ENCODE measurements at regions not wholly inside any gene's neighbourhood (a gene's known extent, or its start where the extent isn't known, plus 50 kb on each side); places are given as distances from the start of the nearest gene placed in this dataset.

DNA sequence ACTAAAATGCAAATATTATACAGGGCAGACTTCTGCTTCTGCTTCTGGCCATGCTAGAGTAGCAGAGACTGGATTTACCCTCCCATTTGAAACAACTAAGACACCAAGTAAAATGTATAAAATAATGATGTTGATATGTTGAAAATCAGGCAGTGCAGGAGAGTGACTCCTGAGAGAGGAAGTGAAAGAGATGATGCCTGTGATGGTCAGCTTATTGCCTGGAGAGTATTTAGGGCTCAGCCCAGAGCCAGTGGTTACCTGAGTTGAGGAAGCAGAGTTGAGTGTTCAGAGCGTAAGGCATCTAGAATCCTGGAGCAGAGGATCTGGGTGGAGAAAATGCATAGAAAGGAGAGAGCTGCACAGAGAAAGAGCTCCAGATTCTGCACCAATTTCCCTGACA lies 131.8 kb upstream of the C14orf180 start:
- no peaks in the 10 kb centered on the region for H3K4me1 ChIP-seq (ENCODE audit: control insufficient read depth, insufficient read depth, low read length)
- H3K9ac ChIP-seq (ENCODE audit: low read length in 2 of 2) = no peak overlapping the region
- H3K36me3 ChIP-seq (ENCODE audit: control insufficient read depth in 2 of 2, insufficient read depth in 2 of 2, low read length in 2 of 2) = no peaks in the 10 kb centered on the region
- peaks cover 8 to 13% of the 10 kb centered on the region in 2 donors for H3K27me3 ChIP-seq (ENCODE audit: control insufficient read depth in 1 of 2, insufficient read depth in 2 of 2, low read length in 2 of 2)
- no peak overlapping the region for H3K4me3 ChIP-seq (ENCODE audit: low read length in 2 of 2)
- H3K27ac ChIP-seq (ENCODE audit: low read length) = no peak overlapping the region
- peaks cover 7% of the 10 kb centered on the region in 2 donors for H3K9me3 ChIP-seq (ENCODE audit: control insufficient read depth in 2 of 2, low read length in 2 of 2)

DNA sequence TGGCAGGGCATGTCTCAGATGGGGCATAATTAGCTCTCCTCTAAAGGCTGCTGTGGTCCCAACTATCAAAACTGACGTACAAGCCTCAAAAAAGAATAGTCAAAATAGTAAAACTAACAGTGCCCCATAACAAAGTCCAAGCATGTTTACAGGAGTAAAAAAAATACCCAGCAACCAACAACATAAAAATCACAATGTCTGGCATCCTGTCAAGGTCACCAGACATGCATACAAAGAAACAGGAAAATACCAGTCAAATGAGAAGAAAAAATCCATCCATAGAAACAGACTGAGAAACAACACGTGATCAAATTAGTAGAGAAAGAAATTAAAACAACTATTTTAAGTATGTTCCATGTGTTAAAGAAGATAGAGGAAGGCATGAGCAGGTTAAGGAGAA lies 131.2 kb upstream of the C14orf180 start:
- Histone ChIP-seq H3K4me1 (ENCODE audit: control insufficient read depth, insufficient read depth, low read length) (no peaks in the 10 kb centered on the region), H3K4me3 (ENCODE audit: low read length in 2 of 2) (no peak overlapping the region), H3K27ac (ENCODE audit: low read length) (no peak overlapping the region), H3K9ac (ENCODE audit: low read length in 2 of 2) (no peak overlapping the region), H3K36me3 (ENCODE audit: control insufficient read depth in 2 of 2, insufficient read depth in 2 of 2, low read length in 2 of 2) (no peaks in the 10 kb centered on the region), H3K9me3 (ENCODE audit: control insufficient read depth in 2 of 2, low read length in 2 of 2) (peaks cover 7% of the 10 kb centered on the region in 2 donors), H3K27me3 (ENCODE audit: control insufficient read depth in 1 of 2, insufficient read depth in 2 of 2, low read length in 2 of 2) (peaks cover 8 to 13% of the 10 kb centered on the region in 2 donors)

DNA sequence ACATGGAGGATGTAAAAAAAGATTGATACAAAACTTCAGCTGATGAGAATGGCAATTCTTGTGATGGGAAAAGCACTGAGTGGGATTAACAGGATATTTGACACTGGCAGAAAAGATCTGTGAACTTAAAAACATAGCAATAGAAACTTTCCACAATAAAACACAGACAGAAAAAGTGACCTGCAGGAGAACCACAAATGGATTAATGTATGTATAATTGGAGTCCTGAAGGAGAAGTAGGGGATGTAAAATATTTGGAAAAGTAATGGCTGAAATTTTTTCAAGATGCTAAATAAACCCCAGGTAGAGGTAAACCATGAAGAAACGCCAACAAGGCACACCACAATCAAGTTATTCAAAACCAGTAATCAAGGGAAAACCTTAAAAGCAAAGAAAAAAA lies 130.8 kb upstream of the C14orf180 start:
- Histone ChIP-seq H3K4me3 (ENCODE audit: low read length in 2 of 2) (no peak overlapping the region), H3K27ac (ENCODE audit: low read length) (no peak overlapping the region), H3K36me3 (ENCODE audit: control insufficient read depth in 2 of 2, insufficient read depth in 2 of 2, low read length in 2 of 2) (no peaks in the 10 kb centered on the region), H3K27me3 (ENCODE audit: control insufficient read depth in 1 of 2, insufficient read depth in 2 of 2, low read length in 2 of 2) (peaks cover 8 to 13% of the 10 kb centered on the region in 2 donors), H3K9ac (ENCODE audit: low read length in 2 of 2) (no peak overlapping the region), H3K9me3 (ENCODE audit: control insufficient read depth in 2 of 2, low read length in 2 of 2) (peaks cover 7% of the 10 kb centered on the region in 2 donors), H3K4me1 (ENCODE audit: control insufficient read depth, insufficient read depth, low read length) (no peaks in the 10 kb centered on the region)

DNA sequence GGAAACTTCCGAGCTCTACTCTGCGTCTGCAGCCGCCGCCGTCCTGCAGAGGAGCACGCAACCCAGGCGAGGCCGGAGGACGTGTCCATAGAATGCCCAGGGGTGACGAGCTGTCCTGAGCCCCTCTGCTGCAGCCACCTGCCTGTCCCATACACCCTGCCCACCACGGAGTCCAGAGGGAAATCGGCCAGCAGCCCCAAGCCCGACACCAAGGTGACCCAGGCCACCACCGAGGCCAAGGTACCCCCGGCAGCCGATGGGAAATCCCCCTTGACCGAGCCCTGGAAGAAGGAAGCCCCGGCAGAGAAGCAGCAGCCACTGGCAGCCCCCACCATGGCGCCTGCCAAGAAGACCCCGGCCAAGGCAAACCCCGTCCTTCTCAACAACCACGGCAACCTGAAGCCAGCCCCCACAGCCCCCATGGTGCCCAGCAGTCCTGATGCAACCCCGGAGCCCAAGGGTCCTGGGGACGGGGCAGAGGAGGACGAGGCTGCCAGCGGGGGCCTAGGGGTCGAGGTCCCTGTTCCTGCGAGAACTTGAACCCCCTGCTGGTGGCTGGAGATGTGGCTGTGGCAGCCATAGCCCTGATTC lies 128.7 kb upstream of the C14orf180 start:
- no peaks in the 10 kb centered on the region for H3K36me3 ChIP-seq (ENCODE audit: control insufficient read depth in 2 of 2, insufficient read depth in 2 of 2, low read length in 2 of 2)
- no peak overlapping the region for H3K9ac ChIP-seq (ENCODE audit: low read length in 2 of 2)
- peaks cover 8 to 13% of the 10 kb centered on the region in 2 donors for H3K27me3 ChIP-seq (ENCODE audit: control insufficient read depth in 1 of 2, insufficient read depth in 2 of 2, low read length in 2 of 2)
- peaks cover 7% of the 10 kb centered on the region in 2 donors for H3K9me3 ChIP-seq (ENCODE audit: control insufficient read depth in 2 of 2, low read length in 2 of 2)
- H3K27ac ChIP-seq (ENCODE audit: low read length) = no peak overlapping the region
- no peak overlapping the region for H3K4me3 ChIP-seq (ENCODE audit: low read length in 2 of 2)
- no peaks in the 10 kb centered on the region for H3K4me1 ChIP-seq (ENCODE audit: control insufficient read depth, insufficient read depth, low read length)

DNA sequence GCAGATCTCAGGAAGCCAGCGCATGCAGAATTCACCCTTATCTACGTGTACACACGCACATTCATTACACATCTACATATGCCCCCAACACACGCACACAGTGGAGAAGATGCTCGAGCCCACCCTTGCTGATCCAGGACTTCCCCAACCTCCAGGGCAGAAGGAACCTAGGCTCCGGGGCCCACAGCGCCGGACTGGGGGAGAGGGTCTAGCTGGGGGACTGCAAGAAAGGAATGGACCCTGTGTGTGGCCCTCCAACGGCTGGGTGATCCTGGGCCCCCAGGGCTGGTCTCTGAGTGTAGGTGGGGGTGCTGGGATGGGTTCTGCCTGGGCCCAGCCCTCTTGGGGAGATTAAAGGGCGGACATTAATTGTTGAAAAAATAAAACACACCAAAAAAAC lies 128.1 kb upstream of the C14orf180 start:
- H3K27me3 ChIP-seq (ENCODE audit: control insufficient read depth in 1 of 2, insufficient read depth in 2 of 2, low read length in 2 of 2) = peaks cover 8% of the 10 kb centered on the region in 2 donors
- H3K4me1 ChIP-seq (ENCODE audit: control insufficient read depth, insufficient read depth, low read length) = no peaks in the 10 kb centered on the region
- no peak overlapping the region for H3K9ac ChIP-seq (ENCODE audit: low read length in 2 of 2)
- H3K4me3 ChIP-seq (ENCODE audit: low read length in 2 of 2) = no peak overlapping the region
- H3K9me3 ChIP-seq (ENCODE audit: control insufficient read depth in 2 of 2, low read length in 2 of 2) = peaks cover 7% of the 10 kb centered on the region in 2 donors
- no peaks in the 10 kb centered on the region for H3K36me3 ChIP-seq (ENCODE audit: control insufficient read depth in 2 of 2, insufficient read depth in 2 of 2, low read length in 2 of 2)
- H3K27ac ChIP-seq (ENCODE audit: low read length) = no peak overlapping the region

DNA sequence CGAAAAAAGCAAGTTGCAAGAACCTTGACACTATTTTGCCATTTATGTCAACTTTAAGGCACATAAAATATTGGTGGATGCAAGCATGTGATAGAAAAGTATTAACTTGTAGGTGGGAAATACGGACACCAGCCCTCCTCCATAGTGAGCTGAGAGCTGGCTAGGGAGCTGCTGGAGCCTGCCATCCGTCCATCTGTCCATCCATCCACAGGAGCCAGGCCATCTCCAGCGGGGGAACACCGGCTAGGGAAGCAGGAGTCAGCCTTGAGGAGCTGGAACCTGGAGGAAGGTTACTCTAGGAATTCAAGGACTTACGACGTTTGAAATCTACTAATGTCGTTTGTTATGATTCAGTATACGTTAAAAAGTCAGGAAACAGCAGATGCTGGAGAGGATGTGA lies 120.7 kb upstream of the C14orf180 start:
- Histone ChIP-seq H3K27me3 (ENCODE audit: control insufficient read depth in 1 of 2, insufficient read depth in 2 of 2, low read length in 2 of 2) (peaks cover 25% of the 10 kb centered on the region in 2 donors), H3K9me3 (ENCODE audit: control insufficient read depth in 2 of 2, low read length in 2 of 2) (no peaks in the 10 kb centered on the region), H3K36me3 (ENCODE audit: control insufficient read depth in 2 of 2, insufficient read depth in 2 of 2, low read length in 2 of 2) (no peaks in the 10 kb centered on the region), H3K4me1 (ENCODE audit: control insufficient read depth, insufficient read depth, low read length) (peaks cover 10% of the 10 kb centered on the region), H3K27ac (ENCODE audit: low read length) (no peak overlapping the region), H3K9ac (ENCODE audit: low read length in 2 of 2) (no peak overlapping the region), H3K4me3 (ENCODE audit: low read length in 2 of 2) (no peak overlapping the region)

DNA sequence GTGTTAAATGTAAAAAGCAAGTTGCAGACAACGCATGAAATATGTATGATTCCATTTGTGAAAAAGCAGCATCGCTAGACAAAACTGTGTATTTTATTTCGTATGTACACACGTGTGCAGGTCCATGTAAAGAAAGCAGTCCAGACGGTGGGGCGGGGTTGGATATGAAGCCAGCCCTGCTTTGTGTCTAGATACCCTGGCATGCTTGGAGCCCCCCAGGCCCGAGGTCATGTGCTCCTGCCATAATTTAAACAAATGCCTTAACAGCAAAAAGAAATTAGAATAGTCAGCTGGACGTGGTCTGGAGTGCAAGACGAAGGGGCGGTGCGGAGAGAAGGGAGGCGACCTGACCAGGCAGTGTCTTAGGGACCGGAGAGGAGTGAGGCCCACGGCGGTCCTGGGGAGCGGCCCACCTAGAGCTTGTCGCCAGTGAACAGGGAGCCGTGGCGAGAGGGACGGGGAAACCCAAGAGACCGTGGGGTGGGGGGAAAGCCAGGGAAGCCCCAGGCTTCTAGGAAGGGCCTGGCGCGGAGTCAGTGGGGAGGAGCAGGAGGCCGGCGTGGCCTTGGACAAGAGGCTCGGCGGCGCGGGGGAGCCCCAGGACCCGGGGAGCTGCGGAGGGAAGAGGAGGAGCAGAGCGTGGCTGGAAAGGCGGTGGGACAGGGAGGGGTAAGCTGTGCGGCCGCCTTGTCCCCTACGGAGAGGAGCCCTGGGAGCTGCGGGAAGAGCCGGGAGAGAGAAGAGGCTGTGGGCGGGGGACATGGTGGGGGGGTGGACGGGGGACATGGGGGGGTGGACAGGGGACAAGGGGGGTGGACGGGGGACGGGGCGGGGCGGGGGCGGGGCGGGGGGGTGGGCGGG lies 118.5 kb upstream of the C14orf180 start:
- Histone ChIP-seq H3K9me3 (ENCODE audit: control insufficient read depth in 2 of 2, low read length in 2 of 2) (no peaks in the 10 kb centered on the region), H3K27ac (ENCODE audit: low read length) (no peak overlapping the region), H3K9ac (ENCODE audit: low read length in 2 of 2) (no peak overlapping the region), H3K36me3 (ENCODE audit: control insufficient read depth in 2 of 2, insufficient read depth in 2 of 2, low read length in 2 of 2) (no peaks in the 10 kb centered on the region), H3K4me3 (ENCODE audit: low read length in 2 of 2) (peak overlapping the region in 1 of 2 donors; percentile 22), H3K27me3 (ENCODE audit: control insufficient read depth in 1 of 2, insufficient read depth in 2 of 2, low read length in 2 of 2) (peaks cover 25 to 37% of the 10 kb centered on the region in 2 donors), H3K4me1 (ENCODE audit: control insufficient read depth, insufficient read depth, low read length) (peaks cover 10% of the 10 kb centered on the region)

DNA sequence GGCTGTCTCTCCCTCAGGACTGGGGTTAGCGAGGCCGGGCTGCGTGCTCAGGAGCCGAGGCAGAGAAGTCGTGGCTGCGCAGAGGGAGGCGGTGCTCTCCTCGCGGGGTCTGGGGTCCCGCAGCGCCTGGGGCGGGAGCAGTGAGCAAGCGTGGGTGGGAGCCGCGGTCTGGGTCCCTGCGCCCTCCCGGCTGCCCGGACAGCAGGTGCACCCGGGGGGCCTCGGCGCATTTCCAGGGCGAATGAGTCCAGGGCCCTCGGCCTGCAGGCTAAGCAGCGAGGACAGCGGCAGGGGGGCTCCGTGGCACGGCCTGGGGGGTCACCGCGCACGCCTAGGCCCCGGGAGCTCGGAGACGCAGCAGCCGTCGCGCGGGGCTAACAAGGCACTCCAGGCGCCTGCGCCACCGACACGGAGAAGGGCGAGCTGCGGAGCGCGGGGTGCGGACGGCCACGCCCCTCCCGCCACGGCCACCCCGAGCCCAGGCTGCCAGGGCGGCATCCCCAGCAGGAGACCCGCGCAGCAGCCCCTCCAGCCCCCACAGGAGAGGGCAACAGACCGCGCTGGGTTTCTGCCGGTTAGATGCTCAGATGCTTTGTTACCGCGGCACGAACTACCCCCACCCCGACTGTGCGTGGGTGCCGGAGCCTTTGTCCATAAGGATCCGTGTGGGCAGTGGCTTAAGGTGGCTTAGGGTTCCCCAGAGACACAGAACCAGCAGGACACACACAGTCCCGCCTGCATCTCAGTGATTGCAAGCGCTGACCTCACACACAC lies 117.7 kb upstream of the C14orf180 start:
- Histone ChIP-seq H3K4me3 (ENCODE audit: low read length in 2 of 2) (peak overlapping the region; percentile 12 to 40), H3K27ac (ENCODE audit: low read length) (no peak overlapping the region), H3K4me1 (ENCODE audit: control insufficient read depth, insufficient read depth, low read length) (peaks cover 10% of the 10 kb centered on the region), H3K9ac (ENCODE audit: low read length in 2 of 2) (no peak overlapping the region), H3K9me3 (ENCODE audit: control insufficient read depth in 2 of 2, low read length in 2 of 2) (no peaks in the 10 kb centered on the region), H3K36me3 (ENCODE audit: control insufficient read depth in 2 of 2, insufficient read depth in 2 of 2, low read length in 2 of 2) (no peaks in the 10 kb centered on the region), H3K27me3 (ENCODE audit: control insufficient read depth in 1 of 2, insufficient read depth in 2 of 2, low read length in 2 of 2) (peaks cover 25 to 37% of the 10 kb centered on the region in 2 donors)

DNA sequence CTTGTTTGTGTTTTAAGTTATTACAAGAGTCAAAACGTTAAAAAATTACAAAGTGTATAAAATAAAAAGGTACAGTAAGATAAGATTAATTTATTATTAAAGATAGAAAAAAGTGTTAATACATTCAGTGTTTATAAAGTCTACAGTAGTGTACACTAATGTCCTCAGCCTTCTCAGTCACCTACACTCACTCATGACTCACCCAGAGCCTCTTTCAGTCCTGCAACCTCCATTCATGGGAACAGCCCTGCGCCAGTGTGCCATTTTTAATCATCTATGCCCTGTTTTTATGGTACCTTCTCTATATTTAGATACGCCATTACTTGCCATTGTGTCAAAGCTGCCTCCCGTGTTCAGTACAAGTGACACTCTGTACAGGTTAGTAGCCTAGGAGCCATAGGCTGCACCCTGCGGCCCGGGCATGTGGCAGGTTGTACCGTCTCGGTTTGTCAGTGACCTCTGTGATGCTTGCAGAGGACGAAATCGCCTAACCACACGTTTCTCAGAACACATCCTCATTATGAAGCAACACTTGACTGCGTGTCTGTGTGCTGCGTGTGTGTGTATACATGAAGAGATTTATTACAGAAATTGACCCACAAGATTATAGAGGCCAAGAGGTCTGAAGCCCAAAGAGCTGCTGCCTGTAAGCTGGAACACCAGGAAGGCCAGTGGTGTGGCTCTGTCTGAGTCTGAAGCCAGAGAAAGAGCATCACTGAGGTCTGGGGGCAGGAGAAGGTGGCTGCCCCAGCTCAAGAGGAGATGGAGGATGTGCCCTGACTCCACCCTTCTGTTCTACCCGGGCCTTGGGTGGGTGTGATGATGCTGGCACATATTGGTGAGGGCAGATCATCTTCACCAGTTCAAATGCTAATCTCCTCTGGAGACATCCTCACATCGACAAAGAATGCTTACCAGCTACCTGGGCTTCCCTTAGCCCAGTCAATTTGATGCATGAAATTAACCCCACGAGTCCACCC lies 116.6 kb upstream of the C14orf180 start:
- H3K27me3 ChIP-seq (ENCODE audit: control insufficient read depth in 1 of 2, insufficient read depth in 2 of 2, low read length in 2 of 2) = peaks cover 25 to 37% of the 10 kb centered on the region in 2 donors
- H3K27ac ChIP-seq (ENCODE audit: low read length) = no peak overlapping the region

DNA sequence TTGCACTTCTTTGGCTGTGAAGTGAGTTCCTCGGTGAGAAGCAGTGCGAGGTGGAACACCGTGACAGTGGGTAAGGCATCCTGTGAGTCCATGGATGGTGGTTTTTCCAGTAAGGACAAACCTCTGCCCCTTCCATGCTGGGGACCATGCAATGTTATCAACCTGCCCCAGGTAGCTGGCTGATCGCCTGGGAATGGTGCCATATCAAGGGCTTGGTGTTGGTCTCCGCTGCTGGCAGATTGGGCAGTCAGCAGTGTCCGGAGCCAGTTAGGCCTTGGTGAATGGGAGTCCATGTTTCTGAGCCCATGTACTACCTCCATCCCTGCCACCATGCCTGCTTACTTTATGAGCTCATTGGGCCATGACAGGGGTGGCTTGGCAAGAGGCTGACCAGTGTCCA lies 114.7 kb upstream of the C14orf180 start:
- H3K27ac ChIP-seq (ENCODE audit: low read length) = no peak overlapping the region
- H3K9me3 ChIP-seq (ENCODE audit: control insufficient read depth in 2 of 2, low read length in 2 of 2) = no peaks in the 10 kb centered on the region
- H3K4me1 ChIP-seq (ENCODE audit: control insufficient read depth, insufficient read depth, low read length) = peaks cover 10% of the 10 kb centered on the region
- no peak overlapping the region for H3K4me3 ChIP-seq (ENCODE audit: low read length in 2 of 2)
- H3K27me3 ChIP-seq (ENCODE audit: control insufficient read depth in 1 of 2, insufficient read depth in 2 of 2, low read length in 2 of 2) = peaks cover 25 to 32% of the 10 kb centered on the region in 2 donors
- no peak overlapping the region for H3K9ac ChIP-seq (ENCODE audit: low read length in 2 of 2)
- no peaks in the 10 kb centered on the region for H3K36me3 ChIP-seq (ENCODE audit: control insufficient read depth in 2 of 2, insufficient read depth in 2 of 2, low read length in 2 of 2)

More for the DNA sequence above, 116.6 kb upstream of the C14orf180 start:
- Histone ChIP-seq H3K4me3 (ENCODE audit: low read length in 2 of 2) (no peak overlapping the region), H3K9me3 (ENCODE audit: control insufficient read depth in 2 of 2, low read length in 2 of 2) (no peaks in the 10 kb centered on the region), H3K4me1 (ENCODE audit: control insufficient read depth, insufficient read depth, low read length) (peaks cover 10% of the 10 kb centered on the region), H3K36me3 (ENCODE audit: control insufficient read depth in 2 of 2, insufficient read depth in 2 of 2, low read length in 2 of 2) (no peaks in the 10 kb centered on the region), H3K9ac (ENCODE audit: low read length in 2 of 2) (no peak overlapping the region)

All from stomach smooth muscle (tissue), 2 donors.